GM12801 (cell line): ENCODE measurements at regions not wholly inside any gene's neighbourhood (a gene's known extent, or its start where the extent isn't known, plus 50 kb on each side); places are given as distances from the start of the nearest gene placed in this dataset.

ENCODE experiments used
- TF ChIP-seq, protein P1 (sequence below): IDR thresholded peaks from one replicate; pipeline ENCODE4 v1.5.1; 2011; ENCODE audit warnings: control low read depth; ENCODE audit not compliant: insufficient read length; ENCODE audit errors: extremely low read depth

DNA sequence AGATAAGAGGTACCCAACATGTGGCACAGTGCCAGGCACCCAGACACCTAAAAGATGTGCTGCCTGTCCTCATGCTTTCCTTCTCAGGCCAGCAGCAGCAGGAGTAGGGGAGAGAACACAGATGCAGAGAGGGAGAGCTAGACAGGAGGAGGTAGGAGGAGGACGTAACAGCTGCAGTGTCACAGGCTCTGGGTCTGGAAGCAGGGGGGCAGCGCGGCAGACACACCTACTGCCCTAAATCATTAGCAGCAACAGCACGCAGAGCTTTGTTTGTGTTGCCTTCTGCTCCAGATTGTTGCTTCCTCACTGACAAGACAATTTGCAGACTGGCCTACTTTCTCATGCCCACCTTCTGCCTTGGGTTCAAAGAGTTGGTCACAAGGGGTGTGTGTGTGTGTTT, 196.7 kb upstream of the DAB1 start:
- TF ChIP-seq, protein P1, sequence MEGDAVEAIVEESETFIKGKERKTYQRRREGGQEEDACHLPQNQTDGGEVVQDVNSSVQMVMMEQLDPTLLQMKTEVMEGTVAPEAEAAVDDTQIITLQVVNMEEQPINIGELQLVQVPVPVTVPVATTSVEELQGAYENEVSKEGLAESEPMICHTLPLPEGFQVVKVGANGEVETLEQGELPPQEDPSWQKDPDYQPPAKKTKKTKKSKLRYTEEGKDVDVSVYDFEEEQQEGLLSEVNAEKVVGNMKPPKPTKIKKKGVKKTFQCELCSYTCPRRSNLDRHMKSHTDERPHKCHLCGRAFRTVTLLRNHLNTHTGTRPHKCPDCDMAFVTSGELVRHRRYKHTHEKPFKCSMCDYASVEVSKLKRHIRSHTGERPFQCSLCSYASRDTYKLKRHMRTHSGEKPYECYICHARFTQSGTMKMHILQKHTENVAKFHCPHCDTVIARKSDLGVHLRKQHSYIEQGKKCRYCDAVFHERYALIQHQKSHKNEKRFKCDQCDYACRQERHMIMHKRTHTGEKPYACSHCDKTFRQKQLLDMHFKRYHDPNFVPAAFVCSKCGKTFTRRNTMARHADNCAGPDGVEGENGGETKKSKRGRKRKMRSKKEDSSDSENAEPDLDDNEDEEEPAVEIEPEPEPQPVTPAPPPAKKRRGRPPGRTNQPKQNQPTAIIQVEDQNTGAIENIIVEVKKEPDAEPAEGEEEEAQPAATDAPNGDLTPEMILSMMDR: no peak

DNA sequence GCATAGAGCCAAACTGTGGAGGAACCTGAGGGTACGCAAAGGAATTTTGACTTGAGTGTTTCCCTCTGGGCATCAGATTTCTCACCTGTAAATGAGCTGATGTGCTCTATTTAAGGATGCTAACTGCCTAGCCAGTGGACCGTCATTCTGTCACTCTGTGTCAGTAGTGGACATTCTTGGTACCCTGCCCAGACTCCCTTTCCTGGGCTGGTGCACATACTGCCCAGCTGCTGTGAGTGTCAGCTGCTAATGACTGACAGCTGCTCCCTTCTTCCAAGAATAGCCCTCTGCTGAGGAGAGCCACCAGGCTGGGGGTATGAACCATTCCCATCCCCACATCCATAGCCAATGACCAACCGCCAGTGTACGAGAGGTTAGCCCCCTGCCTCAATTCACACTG, 193.1 kb upstream of the DAB1 start:
- TF ChIP-seq, protein P1: no peak

DNA sequence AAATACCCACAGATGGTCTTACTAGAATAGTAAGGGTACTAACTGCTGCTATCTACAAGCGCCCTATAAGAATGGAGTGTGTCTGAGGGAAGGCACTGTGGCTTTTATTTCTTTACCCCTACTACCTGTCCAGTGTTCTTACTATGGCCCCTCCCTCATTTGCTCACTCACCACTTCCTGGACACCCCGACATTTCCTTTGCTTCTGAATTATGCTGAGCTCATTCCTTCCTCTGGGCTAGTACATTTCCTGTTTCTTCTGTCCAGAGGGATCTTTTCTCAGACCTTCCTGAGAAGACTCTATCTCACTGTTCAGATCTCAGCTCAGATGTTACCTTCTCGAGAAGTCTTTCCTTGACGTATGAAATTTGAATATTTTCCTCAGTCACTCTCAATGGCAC, 192.1 kb upstream of the DAB1 start:
- TF ChIP-seq, protein P1: no peak

DNA sequence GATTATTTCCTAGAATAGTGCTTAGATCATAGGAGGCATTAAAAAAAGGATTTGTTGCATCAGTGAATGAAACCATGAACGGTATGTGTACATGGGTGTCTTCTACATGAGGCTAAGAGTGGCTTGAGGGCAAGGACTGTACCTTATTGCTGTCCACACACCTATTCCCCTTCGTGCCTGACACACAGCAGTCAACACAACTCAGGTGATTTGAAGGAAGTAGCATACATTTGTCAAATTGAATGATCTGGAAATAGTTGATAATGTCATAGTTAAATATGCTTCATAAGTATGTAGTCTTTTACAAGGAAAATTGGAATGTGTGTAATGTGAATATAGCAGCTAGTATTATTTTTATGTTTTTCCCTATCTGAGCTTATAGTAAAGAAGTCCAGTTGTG, 189.0 kb upstream of the DAB1 start:
- TF ChIP-seq, protein P1: no peak

DNA sequence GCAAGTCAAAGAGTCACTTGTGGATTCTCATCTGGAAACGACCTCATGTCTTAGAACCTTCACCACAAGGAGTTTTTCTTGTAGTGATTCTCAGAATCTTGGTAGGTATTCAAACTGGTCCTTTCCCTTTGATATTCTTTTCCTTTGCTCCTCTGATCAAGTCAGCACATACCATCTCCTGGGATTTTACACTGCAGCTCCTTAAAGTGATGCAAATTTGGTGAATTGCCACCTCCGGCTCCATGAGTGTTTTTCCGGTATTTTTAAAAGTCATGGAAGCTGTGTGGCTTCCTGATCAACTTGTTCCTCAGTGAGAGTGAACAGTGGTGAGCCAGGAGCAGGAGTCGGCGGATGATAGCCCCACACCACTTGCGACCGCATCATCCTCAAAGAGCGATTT, 182.1 kb upstream of the DAB1 start:
- TF ChIP-seq, protein P1: no peak

DNA sequence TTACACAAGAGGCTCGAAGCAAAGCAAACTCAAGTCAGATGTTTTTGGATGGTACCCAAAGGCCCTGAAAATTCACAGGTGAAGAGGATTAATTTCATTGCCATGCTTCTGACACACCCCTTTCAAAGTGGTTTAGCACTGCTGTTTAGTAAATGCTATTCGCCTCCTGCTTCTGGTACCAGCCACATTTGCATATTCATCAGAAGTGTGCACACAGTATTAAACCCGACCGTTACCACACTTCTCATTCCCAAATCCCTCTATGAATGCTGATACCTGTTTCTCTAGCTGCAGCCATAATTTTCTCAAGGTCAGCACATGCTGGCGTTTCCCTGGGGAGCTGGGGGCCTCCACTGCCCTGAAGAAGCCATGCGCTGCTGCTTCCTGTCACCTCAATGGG, 179.8 kb upstream of the DAB1 start:
- TF ChIP-seq, protein P1: no peak

DNA sequence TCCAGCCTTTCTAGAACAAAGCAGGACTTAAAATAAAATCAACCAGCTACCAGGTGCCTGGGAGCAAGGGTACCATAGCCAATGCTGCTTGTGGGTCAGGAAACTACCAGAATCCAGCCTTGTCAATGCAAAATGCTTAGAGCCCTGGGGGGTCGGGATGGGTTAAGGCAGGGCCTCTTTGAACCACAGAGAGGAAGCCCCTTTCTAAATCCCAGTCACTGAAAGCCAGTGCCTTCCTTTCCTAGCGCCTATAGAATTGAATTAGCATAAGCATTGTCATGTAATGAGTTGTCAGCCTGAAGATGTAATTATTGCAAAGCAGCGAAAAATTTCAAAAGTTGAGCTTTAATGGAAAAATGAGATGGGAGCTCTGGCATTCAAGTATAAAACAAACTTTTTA, 176.6 kb upstream of the DAB1 start:
- TF ChIP-seq, protein P1: no peak

DNA sequence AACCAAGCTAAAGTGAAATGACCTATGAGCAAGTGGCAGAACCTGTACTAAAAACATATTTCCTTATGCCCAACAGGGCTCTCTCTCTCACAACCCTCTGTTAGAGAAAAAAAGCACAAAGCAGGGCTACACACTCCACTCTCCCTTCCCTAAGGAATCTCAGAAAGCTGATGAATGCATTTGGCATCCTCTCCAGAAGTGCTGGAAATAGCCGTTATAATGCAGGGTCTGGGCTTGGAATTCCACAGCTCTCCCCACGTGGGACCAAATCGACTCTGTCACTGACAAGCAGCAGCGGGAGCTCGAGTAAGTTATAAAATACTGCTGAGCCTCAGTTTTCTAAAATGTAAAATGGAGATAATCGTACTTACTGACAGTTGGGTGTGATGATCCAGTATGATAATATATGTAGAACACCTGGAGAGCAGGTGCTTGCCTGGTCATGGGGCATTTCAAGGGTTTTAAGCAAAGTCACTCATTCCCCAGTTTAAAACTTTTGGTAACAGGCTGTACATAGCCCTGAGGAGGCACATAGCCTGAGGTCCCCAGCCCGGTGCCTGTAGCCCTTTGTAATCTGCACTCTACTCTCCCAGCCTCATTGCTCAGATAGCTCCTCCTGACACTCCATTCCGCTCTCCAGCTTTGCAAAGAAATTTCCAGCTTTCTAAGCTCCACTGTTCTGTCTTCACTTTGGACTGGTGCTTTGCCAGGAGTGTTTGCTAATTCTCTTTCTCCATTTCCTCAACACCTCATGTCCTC, 175.6 kb upstream of the DAB1 start:
- TF ChIP-seq, protein P1: no peak
